Gastroesophageal sphincter (tissue), 3 donors: ENCODE measurements at regions not wholly inside any gene's neighbourhood (a gene's known extent, or its start where the extent isn't known, plus 50 kb on each side); places are given as distances from the start of the nearest gene placed in this dataset.

ENCODE experiments used
- EP300 ChIP-seq: sonication (generic); formaldehyde crosslinking; IDR thresholded peaks from one replicate; pipeline ENCODE4 v1.6.1; 2017; ENCODE audit warnings: antibody characterized with exemption, mild to moderate bottlenecking
- POLR2A ChIP-seq, 2 donors: fragments of 450-650 bp; IDR thresholded peaks; one replicate each; pipeline ENCODE4 v1.6.1; 2017; ENCODE audit warnings: antibody characterized with exemption in 2 of 2, mild to moderate bottlenecking in 2 of 2, moderate library complexity in 1 of 2
- POLR2AphosphoS5 ChIP-seq: sonication (generic); formaldehyde crosslinking; IDR thresholded peaks from one replicate; pipeline ENCODE4 v1.6.1; 2017; ENCODE audit warnings: antibody characterized with exemption
- TF ChIP-seq, protein P1 (sequence below), 4 experiments: fragments of 200-600 bp in 2 of 4; fragments of 450-650 bp in 2 of 4; sonication (generic) in 1 of 4; IDR thresholded peaks; one replicate each; pipeline ENCODE4 v1.5.1; 2017 to 2019; ENCODE audit warnings: antibody characterized with exemption in 4 of 4, mild to moderate bottlenecking in 2 of 4, moderate library complexity in 2 of 4

- TF ChIP-seq, protein P1, sequence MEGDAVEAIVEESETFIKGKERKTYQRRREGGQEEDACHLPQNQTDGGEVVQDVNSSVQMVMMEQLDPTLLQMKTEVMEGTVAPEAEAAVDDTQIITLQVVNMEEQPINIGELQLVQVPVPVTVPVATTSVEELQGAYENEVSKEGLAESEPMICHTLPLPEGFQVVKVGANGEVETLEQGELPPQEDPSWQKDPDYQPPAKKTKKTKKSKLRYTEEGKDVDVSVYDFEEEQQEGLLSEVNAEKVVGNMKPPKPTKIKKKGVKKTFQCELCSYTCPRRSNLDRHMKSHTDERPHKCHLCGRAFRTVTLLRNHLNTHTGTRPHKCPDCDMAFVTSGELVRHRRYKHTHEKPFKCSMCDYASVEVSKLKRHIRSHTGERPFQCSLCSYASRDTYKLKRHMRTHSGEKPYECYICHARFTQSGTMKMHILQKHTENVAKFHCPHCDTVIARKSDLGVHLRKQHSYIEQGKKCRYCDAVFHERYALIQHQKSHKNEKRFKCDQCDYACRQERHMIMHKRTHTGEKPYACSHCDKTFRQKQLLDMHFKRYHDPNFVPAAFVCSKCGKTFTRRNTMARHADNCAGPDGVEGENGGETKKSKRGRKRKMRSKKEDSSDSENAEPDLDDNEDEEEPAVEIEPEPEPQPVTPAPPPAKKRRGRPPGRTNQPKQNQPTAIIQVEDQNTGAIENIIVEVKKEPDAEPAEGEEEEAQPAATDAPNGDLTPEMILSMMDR (IDR thresholded peaks at IDR 0.05): no peak
- no peak for TF ChIP-seq POLR2A (IDR thresholded peaks at IDR 0.05)
- TF ChIP-seq POLR2AphosphoS5: no peak
- no peak for TF ChIP-seq EP300
Measured at GRCh38 chr3:68062926-68063325, 408.5 kb upstream of the SUCLG2 start.
